CD14-positive monocyte (primary cell): ENCODE measurements at regions not wholly inside any gene's neighbourhood (a gene's known extent, or its start where the extent isn't known, plus 50 kb on each side); places are given as distances from the start of the nearest gene placed in this dataset.

Source experiments
- DNase-seq, 3 donors: peaks; one replicate each; pipeline ENCODE4 v3.0.0-alpha.2; 2011 to 2022
- H2AFZ ChIP-seq: 2 replicates; pipeline ENCODE4 v1.6.0; 2012; ENCODE audit warnings: mild to moderate bottlenecking, low read depth, low read length, inconsistent platforms; ENCODE audit not compliant: insufficient read depth, poor library complexity, severe bottlenecking
- H3K27ac ChIP-seq, 2 donors: 1 replicate in 1 of 2; 2 replicates in 1 of 2; pipeline ENCODE4 v1.5.1; 2012 to 2013; ENCODE audit warnings: low read length in 2 of 2, control low read depth in 1 of 2, inconsistent platforms in 1 of 2, low read depth in 1 of 2, mild to moderate bottlenecking in 1 of 2
- H3K27me3 ChIP-seq, 2 donors: one replicate each; pipeline versions ENCODE4 v1.6.0 to v1.6.1; 2011 to 2013; ENCODE audit warnings: low read length in 2 of 2; ENCODE audit not compliant: control insufficient read depth in 2 of 2, insufficient read depth in 2 of 2
- H3K36me3 ChIP-seq, 2 donors: replicated peaks in 1 of 2; 1 replicate in 1 of 2; 2 replicates in 1 of 2; pipeline versions ENCODE4 v1.5.1 to v1.6.1; 2012 to 2013; ENCODE audit warnings: low read length in 2 of 2, control low read depth in 1 of 2, inconsistent platforms in 1 of 2, mild to moderate bottlenecking in 1 of 2; ENCODE audit not compliant: insufficient read depth in 2 of 2, control insufficient read depth in 1 of 2
- H3K4me1 ChIP-seq, 2 donors: 1 replicate in 1 of 2; 2 replicates in 1 of 2; pipeline versions ENCODE4 v1.5.1 to v1.6.1; 2012 to 2013; ENCODE audit warnings: low read length in 2 of 2, control low read depth in 1 of 2, inconsistent platforms in 1 of 2, mild to moderate bottlenecking in 1 of 2, moderate library complexity in 1 of 2; ENCODE audit not compliant: insufficient read depth in 2 of 2, control insufficient read depth in 1 of 2
- H3K4me2 ChIP-seq: replicated peaks from 2 replicates; pipeline ENCODE3; 2012; ENCODE audit warnings: low read length, moderate library complexity, mild to moderate bottlenecking; ENCODE audit not compliant: poor library complexity, severe bottlenecking; ENCODE audit errors: extremely low read depth
- H3K4me3 ChIP-seq, 3 experiments: fragments of 200-600 bp in 1 of 3; sonication (generic) in 1 of 3; replicated peaks in 1 of 3; 1 replicate in 2 of 3; 2 replicates in 1 of 3; pipeline ENCODE4 v1.5.1; 2011 to 2013; ENCODE audit warnings: low read length in 3 of 3, mild to moderate bottlenecking in 3 of 3, control low read depth in 2 of 3, low read depth in 2 of 3, inconsistent platforms in 1 of 3, moderate library complexity in 1 of 3
- H3K79me2 ChIP-seq: 2 replicates; pipeline ENCODE4 v1.6.0; 2012; ENCODE audit warnings: mild to moderate bottlenecking, control low read depth, inconsistent platforms, low read length, moderate library complexity; ENCODE audit not compliant: insufficient read depth
- H3K9ac ChIP-seq: 2 replicates; pipeline ENCODE4 v1.6.0; 2017; ENCODE audit warnings: low read length, mild to moderate bottlenecking; ENCODE audit not compliant: insufficient read depth, poor library complexity, severe bottlenecking
- H3K9me3 ChIP-seq, 2 donors: replicated peaks in 1 of 2; 1 replicate in 1 of 2; 2 replicates in 1 of 2; pipeline versions ENCODE4 v1.5.1 to v1.6.1; 2012 to 2013; ENCODE audit warnings: low read length in 2 of 2, control low read depth in 1 of 2; ENCODE audit not compliant: control insufficient read depth in 1 of 2, insufficient read depth in 1 of 2
- H4K20me1 ChIP-seq: 2 replicates; pipeline ENCODE4 v1.6.0; 2012; ENCODE audit warnings: mild to moderate bottlenecking, low read length, control low read depth, moderate library complexity; ENCODE audit not compliant: insufficient read depth
- H3K27ac Mint-ChIP-seq, 7 donors: one replicate each; pipeline ENCODE4 v1.8.0; 2020; ENCODE audit warnings: mild to moderate bottlenecking in 7 of 7, mixed read lengths in 7 of 7, moderate library complexity in 6 of 7, inconsistent platforms in 2 of 7
- H3K27me3 Mint-ChIP-seq, 3 donors: one replicate each; pipeline ENCODE4 v1.8.0; 2021 to 2022; ENCODE audit warnings: low read depth in 3 of 3, mild to moderate bottlenecking in 3 of 3, mixed read lengths in 3 of 3, moderate library complexity in 3 of 3, inconsistent platforms in 1 of 3
- H3K36me3 Mint-ChIP-seq, 2 donors: one replicate each; pipeline ENCODE4 v1.8.0; 2020; ENCODE audit warnings: mixed read lengths in 2 of 2, inconsistent platforms in 1 of 2, mild to moderate bottlenecking in 1 of 2
- H3K4me1 Mint-ChIP-seq: one replicate; pipeline ENCODE4 v1.8.0; 2020; ENCODE audit warnings: mild to moderate bottlenecking, mixed read lengths
- H3K4me3 Mint-ChIP-seq, 2 donors: one replicate each; pipeline ENCODE4 v1.8.0; 2020; ENCODE audit warnings: mild to moderate bottlenecking in 2 of 2, mixed read lengths in 2 of 2, moderate library complexity in 1 of 2
- H3K9me3 Mint-ChIP-seq, 7 donors: one replicate each; pipeline ENCODE4 v1.8.0; 2020 to 2022; ENCODE audit warnings: mixed read lengths in 7 of 7, mild to moderate bottlenecking in 6 of 7, moderate library complexity in 6 of 7, inconsistent platforms in 2 of 7
- CTCF ChIP-seq: fragments of 200-600 bp; IDR thresholded peaks from one replicate; pipeline ENCODE4 v1.8.0; 2022; ENCODE audit warnings: antibody characterized with exemption, mild to moderate bottlenecking
- WGBS: methylation state at CpG from one replicate; pipeline ENCODE4 v1.1.5; 2013; ENCODE audit warnings: missing lambda C conversion rate; ENCODE audit not compliant: insufficient coverage; 5-methylcytosine and 5-hydroxymethylcytosine counted together
- intact Hi-C, 2 donors: fragments of 100-400 bp; cut with micrococcal nuclease; formaldehyde crosslinking; loops; one replicate each; pipeline versions ENCODE4 v1.15.0 to v1.15.1; 2023

- no peaks in the 10 kb centered on the region for H3K4me1 Mint-ChIP-seq
- H2AFZ ChIP-seq: no peak overlapping the region
- H3K27ac Mint-ChIP-seq: no peak overlapping the region
- H3K9me3 ChIP-seq: peaks cover 9 to 11% of the 10 kb centered on the region in 2 donors
- no peaks in the 10 kb centered on the region for H3K36me3 ChIP-seq
- H3K79me2 ChIP-seq: no peaks in the 10 kb centered on the region
- TF ChIP-seq CTCF: no peak
- no peak overlapping the region for H3K9ac ChIP-seq
- 88% methylated on average over 1 of the region's 1 CpG for WGBS
- H3K4me1 ChIP-seq: no peaks in the 10 kb centered on the region
- DNase-seq: no peak
- peaks cover 4 to 25% (median 8%) of the 10 kb centered on the region in 7 donors for H3K9me3 Mint-ChIP-seq
- no peak overlapping the region for H3K4me3 Mint-ChIP-seq
- no peaks in the 10 kb centered on the region for H3K27me3 ChIP-seq
- H3K4me3 ChIP-seq: no peak overlapping the region
- intact Hi-C loops: no loop called here
- H4K20me1 ChIP-seq: no peaks in the 10 kb centered on the region
- peaks cover 0 to 3% (median 0%) of the 10 kb centered on the region in 3 donors for H3K27me3 Mint-ChIP-seq
- H3K27ac ChIP-seq: no peak overlapping the region
- H3K36me3 Mint-ChIP-seq: no peaks in the 10 kb centered on the region
- H3K4me2 ChIP-seq: no peak overlapping the region
These were observed 809.1 kb downstream of the TNS3 start for GRCh38 chr7:46772776-46773175.

- Mint-ChIP-seq H3K27me3 (no peaks in the 10 kb centered on the region), H3K9me3 (peaks cover 5 to 38% (median 8%) of the 10 kb centered on the region in 7 donors), H3K4me3 (no peak overlapping the region), H3K4me1 (no peaks in the 10 kb centered on the region), H3K36me3 (no peaks in the 10 kb centered on the region), H3K27ac (no peak overlapping the region)
- Histone ChIP-seq H3K9ac (no peak overlapping the region), H3K79me2 (no peaks in the 10 kb centered on the region), H3K4me1 (no peaks in the 10 kb centered on the region), H3K9me3 (peaks cover 9 to 17% of the 10 kb centered on the region in 2 donors), H3K4me3 (no peak overlapping the region), H3K27me3 (no peaks in the 10 kb centered on the region), H3K4me2 (no peak overlapping the region), H3K36me3 (no peaks in the 10 kb centered on the region), H4K20me1 (no peaks in the 10 kb centered on the region), H2AFZ (no peak overlapping the region), H3K27ac (no peak overlapping the region)
- TF ChIP-seq CTCF: no peak
- no peak for DNase-seq
- WGBS: 71% methylated on average over 1 of the region's 1 CpG
- intact Hi-C loops: no loop called here
These were observed 814.8 kb downstream of the TNS3 start for GRCh38 chr7:46767071-46767470.
